Skin epidermis (tissue), 12 donors: ENCODE measurements at regions not wholly inside any gene's neighbourhood (a gene's known extent, or its start where the extent isn't known, plus 50 kb on each side); places are given as distances from the start of the nearest gene placed in this dataset.

Source experiments
- H3K27ac ChIP-seq, 21 experiments: fragments of 200-600 bp; sonication (generic) in 11 of 21; one replicate each; pipeline ENCODE4 v1.5.0; 2020; ENCODE audit warnings: mild to moderate bottlenecking in 3 of 21, inconsistent platforms in 2 of 21, moderate library complexity in 2 of 21
- H3K4me3 ChIP-seq, 7 experiments: fragments of 200-600 bp; sonication (generic) in 2 of 7; one replicate each; pipeline ENCODE4 v1.5.0; 2020; ENCODE audit warnings: inconsistent platforms in 2 of 7, mild to moderate bottlenecking in 2 of 7, moderate library complexity in 1 of 7

DNA sequence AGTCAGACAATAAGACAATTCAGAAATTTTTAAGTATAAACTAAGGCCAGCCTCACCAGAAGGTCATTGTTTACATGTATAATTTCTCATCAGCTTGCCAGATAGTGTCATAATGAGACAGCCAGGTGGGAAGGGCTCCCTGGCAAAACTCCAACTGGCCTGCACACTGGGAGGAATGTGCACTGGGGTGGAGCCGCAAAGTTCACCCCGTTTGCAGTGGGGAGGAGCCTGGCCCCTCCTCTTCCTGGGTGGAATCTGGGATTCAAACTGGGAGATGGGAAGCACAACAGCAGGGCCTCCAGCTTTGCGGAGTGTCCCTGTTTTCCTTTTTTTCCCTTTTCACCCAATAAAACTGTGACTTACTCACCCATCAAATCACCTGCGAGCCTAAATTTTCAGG lies 329.9 kb downstream of the SMARCA1 start:
- Histone ChIP-seq H3K27ac (no peak overlapping the region), H3K4me3 (no peak overlapping the region)

DNA sequence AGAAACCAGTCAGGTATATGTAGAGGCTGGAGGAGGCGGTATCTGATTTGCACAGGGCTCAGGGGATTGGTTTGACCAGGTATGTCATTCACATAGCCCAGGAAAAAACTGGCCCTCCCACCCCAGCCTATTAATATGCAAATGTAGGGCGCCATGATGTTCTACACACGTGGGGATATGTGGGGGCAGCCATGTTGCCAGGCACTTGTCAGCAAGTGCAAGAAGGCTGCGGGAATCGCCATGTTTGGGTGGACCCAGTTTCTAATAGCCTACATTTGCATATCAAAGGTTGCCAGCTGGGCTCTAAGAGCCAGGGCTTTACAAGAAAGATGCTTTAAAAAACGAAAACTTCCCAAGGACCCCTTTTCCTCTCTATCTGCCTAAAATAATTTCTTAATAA lies 335.1 kb downstream of the SMARCA1 start:
- no peak overlapping the region for H3K4me3 ChIP-seq
- no peak overlapping the region for H3K27ac ChIP-seq

DNA sequence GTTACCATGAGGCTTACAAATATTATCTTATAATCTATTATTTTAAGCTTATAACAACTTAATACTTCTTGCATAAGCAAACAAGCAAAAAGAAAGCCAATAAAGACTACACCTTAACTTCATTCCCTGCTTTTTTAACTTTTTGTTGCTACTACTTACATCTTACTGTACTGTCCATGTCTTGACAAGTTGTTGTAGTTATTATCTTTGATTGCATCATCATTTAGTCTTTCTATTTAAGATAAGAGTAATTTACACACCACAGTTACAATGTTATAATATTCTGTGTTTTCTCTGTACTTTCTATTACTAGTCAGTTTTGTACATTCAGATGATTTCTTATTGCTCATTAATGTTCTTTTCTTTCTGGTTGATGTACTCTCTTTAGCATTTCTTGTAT lies 346.6 kb downstream of the SMARCA1 start:
- Histone ChIP-seq H3K4me3 (no peak overlapping the region), H3K27ac (no peak overlapping the region)

DNA sequence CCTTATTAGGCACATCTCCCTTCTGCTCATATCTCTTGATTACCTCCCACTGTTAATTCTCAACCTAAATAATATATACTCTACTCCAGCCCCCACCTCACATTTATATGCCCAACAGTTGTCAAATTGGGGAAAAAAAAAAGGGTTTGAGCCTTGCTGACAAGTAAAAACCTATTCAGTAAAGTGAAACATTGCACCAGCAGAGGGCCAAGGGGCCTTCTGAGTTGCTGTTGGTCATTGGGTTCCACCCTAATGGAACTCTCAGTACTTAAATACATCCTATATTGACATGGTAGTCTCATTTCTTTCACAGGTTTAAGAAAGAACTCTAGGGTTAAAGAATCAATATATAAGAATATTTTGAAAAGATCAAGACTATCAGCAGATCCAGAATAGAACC lies 362.2 kb downstream of the SMARCA1 start:
- Histone ChIP-seq H3K27ac (no peak overlapping the region), H3K4me3 (no peak overlapping the region)

DNA sequence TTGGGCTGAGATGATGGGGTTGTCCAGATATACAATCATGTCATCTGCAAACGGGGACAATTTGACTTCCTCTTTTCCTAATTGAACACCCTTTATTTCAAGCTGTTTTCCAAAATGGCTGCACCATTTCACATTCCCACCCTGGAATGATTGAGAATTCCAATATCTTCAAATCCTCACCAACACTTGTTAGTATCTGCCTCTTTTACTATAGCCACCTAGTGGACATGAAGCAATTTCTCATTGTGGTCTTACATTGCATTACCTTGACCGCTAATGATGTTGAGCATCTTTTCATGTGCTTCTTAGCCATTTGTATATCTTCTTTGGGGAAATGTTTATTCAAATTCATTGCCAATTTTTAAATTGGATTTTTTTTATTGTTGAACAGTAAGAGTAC lies 364.8 kb downstream of the SMARCA1 start:
- Histone ChIP-seq H3K4me3 (no peak overlapping the region), H3K27ac (no peak overlapping the region)

DNA sequence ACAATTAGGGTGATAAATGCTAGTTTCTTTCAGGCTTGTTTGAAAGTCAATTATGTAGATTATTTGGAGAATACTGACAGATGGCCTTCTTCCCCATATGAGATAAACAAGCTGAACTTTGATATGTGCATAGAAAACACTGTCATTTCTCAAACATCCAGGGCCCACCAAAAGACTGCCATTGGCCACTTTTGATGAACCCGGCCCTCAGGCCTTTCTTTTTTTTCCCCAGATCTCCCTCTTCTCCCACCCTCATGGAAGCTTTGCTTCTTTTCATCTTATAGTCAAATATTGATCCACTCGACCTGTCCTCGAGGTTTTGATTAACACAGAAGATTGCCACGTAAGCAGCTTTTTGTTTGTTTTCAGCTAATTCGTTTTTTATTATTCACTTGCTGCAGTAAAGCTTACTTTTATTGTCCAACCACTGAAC lies 377.4 kb downstream of the SMARCA1 start:
- H3K4me3 ChIP-seq: no peak overlapping the region
- H3K27ac ChIP-seq: no peak overlapping the region

DNA sequence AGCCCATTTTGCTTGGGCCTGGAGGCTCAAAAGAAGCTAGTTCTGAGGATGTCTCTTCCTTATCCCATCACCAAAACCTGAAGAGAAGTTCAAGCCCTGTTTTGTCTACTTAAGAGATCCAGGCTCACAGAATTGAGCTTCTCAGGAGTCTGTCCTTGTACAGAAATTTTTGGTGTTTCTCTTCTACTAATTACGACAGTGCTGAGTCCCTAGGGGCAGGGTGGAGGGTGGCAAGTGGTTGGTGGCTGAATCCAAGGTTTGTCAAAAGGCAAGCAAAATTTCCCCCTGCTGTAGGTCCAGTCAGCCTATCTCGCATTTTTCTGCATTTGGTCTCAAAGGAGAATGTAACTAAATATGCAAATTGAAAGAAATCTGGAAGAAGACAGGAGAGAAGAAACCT lies 377.9 kb downstream of the SMARCA1 start:
- H3K4me3 ChIP-seq: no peak overlapping the region
- no peak overlapping the region for H3K27ac ChIP-seq

DNA sequence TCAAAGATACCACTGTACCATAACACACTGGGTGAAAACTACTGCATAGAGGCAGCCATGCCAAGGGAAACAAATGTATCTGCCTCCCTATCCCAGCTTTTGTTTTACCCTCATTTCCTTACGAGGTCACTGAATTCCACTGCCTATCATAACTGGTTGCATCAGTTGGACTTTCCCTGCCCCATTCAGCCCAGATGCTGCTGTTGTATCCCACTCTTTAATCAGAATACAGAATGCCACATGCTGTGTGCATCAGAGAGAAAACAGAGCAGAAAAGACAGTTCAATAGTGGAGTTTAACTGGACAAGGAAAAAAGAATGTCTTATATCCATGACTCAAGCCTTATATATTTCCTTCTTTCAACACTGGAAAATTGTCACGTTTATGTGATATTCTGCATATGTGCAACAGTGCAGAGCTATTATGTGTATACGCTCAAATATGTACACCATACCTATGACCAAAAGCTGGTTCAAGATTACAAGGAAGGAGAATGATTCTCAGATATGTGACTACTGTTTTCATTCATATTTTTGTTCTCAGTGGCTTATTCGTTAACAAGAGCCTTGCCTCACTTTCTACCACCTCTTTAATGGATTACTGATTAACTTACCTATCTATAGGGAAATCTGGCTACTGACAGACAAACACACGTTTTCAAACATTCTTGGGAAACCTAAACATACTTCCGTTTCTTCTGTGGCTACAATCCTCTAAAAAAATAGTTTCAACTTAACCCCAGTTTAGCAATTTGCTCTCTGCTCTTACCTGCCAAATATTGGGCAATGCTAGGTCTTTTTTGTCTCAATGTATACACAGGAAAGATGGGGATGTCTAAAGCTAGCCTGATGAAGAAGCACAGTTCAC lies 378.9 kb downstream of the SMARCA1 start:
- no peak overlapping the region for H3K27ac ChIP-seq
- no peak overlapping the region for H3K4me3 ChIP-seq

DNA sequence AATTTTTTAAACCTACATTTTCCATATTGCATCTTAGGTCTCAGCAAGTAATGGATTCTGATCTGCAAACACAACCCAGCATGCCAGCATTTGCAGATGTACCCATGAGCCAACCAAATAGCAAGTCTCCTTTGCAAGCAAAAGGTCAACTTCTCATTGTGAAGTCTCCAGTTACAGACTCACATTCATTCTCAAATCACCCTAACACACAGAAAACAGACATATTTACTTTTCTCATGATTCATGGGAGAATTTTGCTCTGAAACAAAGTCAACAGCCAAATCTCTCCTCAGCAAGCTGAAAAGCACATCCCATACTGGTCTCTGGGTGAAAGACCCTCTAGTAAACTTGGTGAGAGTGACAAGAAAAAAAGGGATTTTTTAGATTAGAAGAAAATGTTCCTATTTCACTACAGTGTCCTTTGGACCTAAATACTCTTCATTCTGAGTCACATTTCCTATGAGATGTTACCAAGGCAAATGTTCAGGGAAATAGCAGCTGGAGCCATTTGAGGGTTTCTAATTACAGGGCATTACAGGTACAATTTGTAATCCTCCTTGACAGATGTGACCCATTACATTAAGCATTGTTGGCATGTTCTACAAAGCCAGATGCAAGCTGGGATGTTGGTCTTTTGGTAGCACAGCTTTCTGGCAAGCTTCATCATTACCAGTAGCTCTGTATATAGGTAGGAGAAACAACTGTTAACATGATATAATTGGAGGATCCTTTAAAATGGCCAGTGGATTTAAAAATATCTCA lies 383.3 kb downstream of the SMARCA1 start:
- Histone ChIP-seq H3K27ac (no peak overlapping the region), H3K4me3 (no peak overlapping the region)

DNA sequence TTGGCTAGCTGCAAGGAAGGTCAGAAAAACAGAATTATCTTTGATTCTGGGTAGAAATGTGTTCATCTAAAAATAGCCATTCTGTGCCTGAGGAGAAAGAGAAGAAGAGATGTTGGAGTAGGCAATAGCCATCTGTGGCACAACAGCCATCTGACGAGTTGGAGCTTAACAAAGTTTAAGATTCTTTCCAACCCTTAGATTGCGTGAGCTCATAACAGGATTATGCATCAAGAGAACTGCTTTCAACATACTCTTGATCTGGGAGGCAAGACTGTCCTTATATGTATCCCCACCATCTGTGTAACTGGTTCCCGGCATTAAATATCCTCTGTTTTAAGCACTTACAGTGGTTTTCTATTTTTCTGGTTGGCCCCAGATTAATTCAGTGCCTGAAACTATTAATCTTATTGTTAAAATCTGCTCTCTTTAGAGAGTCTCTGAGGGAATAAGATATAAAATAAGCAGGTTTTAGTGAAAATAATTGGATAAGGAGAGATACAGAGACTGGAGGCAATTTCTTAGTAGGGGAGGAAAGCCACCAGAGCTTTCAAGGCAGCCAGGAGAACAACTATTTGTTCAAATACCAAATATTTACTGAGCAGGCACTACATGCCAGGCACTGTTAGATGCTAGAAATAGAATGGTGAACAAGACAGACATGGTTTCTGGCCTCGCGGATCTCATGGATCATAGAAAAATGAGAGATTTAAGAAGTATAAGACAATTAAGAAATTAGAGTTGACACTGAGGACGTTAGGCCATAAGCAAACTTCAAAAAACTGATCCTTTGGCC lies 398.0 kb downstream of the SMARCA1 start:
- Histone ChIP-seq H3K27ac (no peak overlapping the region), H3K4me3 (no peak overlapping the region)

DNA sequence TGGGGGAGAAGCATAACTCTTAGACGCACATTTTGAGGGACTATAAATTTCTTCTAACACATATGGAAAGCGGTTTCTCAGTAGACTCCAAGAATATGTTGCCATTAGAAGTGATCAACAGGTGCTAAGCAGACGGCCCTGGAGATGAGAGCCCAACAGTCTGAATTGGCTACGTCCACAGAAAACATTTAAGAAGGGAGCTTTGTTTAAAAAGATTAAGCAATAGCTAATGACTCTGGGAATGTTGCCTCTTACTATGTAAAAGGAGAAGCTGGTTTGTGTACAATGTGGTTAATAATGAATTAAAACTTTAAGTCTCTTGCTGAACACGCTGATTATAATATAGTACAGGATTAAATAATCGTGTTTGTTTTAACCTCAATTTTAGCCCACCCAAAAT lies 399.5 kb downstream of the SMARCA1 start:
- Histone ChIP-seq H3K27ac (no peak overlapping the region), H3K4me3 (no peak overlapping the region)

DNA sequence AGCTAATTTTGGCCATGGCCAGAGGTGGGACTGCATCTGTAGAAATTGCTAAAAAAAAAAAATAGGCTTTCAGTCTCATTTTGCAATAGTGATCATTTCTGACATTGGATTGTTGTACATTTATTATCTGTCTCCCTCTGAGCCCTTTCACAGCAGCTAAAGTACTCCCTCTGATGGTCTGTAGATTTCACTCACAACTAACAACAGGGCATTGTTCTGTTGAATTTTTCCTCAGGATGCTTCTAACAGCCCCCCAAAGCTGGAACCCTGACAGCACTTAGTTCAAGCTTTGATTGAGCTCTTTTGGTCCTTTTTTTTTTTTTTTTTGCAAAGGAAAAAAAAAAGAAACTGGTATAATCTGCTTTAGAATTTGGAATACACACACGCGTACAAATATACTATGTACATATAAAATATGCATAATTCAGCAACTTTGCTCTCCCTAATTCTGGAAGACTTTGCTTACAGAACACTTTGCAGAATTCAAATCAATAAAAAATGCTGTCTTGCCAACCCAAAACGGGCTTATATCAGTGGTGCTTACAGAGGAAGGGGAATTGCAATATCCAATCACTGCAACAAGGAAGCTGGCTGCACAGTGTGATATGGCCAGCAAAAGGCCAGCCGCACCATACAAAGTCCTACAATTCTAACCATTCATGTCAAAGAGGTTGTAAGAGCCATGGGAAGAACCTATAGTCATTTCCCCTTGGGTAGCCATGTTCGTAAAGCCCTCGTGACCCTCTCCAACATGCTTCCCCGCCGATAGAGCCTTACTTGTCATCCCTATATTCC lies 406.4 kb downstream of the SMARCA1 start:
- Histone ChIP-seq H3K4me3 (no peak overlapping the region), H3K27ac (no peak overlapping the region)

DNA sequence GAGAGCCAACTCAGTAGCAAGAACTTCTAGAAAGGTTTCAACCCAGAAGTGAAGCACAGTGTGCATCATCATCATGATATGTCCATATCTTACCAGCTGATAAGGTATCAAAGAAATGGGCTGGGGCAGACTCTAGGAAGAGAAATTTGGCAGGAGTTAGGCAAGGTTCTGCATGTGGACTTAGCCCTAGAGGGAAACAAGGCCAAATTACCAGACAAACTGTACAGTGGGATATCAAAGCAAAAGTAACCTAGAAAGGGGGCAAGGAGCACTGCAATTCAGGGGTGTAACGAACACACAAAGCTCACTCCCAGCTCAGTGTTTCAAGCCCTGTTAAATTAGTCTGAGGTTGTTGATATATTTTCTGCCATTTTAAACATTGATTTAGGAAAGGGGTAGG lies 407.4 kb downstream of the SMARCA1 start:
- Histone ChIP-seq H3K27ac (no peak overlapping the region), H3K4me3 (no peak overlapping the region)

DNA sequence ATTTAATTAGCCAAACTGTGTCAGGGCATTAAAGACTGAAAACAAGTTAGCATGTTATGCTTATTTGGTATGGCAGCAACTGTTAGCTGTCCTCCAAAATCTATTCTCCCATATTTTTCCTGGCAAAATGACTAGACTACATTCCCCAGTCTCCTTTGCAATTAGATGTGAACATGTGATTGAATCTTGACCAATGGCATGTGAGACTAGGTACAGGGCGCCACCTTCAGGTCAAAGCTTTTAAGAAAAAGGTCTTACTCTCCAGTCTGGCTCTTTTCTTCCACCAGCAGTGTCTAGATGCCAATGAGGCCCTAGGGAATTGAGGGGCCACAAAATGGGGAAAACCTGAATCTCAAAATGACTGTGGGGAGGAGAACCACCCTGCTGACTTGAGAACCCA lies 408.2 kb downstream of the SMARCA1 start:
- no peak overlapping the region for H3K4me3 ChIP-seq

DNA sequence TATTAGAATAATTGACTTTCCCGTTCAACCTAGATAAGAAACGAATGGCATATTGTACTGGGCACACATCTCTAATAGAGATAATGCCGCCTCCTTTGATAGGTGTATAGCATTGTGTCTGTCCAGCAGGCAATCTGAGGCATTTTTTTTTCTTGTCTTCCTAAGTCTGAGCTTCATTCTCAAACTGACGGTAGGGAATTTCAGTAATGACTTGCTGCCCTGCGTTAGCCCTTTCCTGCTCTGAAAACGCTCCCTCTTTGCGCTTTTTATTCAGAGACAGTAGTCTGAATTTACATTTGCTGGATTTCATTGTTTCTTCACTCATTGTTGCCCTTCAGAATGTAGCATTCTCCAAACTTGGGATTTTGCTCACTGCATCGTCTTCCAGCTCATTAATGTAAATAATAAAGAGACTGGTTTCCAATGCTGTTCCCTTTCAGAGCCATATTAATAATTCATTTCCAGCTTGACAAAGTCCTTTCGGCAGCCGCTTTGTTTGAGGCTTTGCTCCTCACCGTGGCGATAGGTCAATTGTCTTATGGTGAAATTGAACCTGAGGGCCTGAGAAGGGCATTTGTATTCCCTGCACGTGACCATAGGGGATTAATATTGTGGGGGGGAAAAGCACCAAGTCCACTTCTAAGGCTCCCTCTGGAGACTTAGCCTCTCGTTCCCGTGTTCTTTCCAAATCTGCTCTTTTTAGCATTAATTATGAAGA lies 412.1 kb downstream of the SMARCA1 start:
- Histone ChIP-seq H3K4me3 (no peak overlapping the region), H3K27ac (no peak overlapping the region)

More for the DNA sequence above, 408.2 kb downstream of the SMARCA1 start:
- H3K27ac ChIP-seq: no peak overlapping the region

DNA sequence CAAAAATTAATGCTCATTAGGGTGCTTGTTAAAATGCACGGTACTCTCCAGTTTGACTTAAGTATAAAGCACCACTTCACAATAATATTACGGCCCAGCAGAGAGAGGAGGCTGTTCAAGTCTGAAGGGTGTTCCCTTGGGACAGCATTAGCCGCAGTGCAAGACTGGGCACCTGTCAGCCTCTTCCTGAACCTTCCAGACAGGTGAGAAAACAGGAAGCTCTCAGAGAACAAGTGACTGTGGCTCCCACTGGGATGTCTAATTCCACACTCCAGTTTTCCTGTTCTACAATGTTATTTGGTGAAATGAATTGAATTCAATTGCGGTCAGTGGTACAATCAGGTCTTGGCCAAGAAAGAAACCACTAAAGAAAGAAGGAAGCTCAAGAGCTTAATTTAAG lies 414.4 kb downstream of the SMARCA1 start:
- H3K4me3 ChIP-seq: no peak overlapping the region
- H3K27ac ChIP-seq: no peak overlapping the region

DNA sequence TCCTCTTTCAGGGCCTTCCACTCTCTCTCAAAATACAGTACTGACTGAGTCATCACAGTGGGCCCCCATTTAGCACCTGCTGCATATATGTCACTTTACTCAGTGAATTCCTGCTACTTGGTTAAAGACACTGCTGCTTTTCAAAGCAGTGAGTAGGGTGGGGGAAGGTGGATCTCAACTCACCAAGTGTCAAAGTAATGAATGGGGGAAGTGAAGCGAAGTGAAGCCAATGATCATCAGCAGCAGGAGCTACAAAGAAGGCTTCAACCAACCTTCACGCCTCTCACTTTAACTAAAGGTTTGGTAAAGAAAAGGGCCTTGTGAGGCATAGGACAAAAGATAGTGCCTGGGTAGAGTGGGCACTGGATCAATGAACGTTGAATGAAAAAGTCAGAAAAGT lies 424.1 kb downstream of the SMARCA1 start:
- Histone ChIP-seq H3K27ac (no peak overlapping the region), H3K4me3 (no peak overlapping the region)

DNA sequence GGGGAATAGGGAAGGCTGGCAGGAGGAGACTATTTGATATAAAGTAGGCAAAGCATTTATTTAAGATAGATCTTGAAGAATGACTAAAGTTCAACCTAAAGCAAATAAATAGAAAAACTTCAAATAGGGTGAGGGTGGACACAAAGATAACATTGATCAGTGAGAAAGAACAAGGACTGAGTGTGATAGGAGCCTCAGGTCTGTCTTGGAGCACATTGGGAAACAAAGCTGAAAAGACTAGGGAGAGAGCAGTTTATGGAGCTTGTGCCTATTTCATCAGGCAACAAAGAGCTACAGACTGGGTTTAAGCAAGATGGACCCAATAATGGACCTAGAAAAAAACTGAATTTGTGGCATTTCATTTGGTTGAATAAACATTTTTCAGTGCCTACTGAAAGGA lies 425.6 kb downstream of the SMARCA1 start:
- no peak overlapping the region for H3K27ac ChIP-seq
- no peak overlapping the region for H3K4me3 ChIP-seq

DNA sequence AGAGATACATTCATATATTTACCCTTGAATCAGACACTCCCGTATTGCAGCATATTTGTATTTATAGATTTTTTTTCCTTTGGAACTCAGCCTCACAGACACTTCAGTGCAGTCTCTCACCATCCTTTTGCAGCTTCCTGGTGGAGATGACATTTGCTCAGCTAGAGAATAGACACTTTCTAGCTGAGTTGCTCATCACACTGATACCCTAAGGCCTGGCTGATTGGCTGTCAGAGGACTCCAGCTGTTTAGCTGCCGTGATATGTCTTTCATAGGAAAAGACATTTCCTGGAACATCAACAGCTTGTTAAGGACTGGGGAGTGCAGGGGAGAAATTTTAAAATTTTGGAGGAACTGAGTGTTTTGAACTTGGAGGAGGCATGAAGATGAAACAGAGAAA lies 429.6 kb downstream of the SMARCA1 start:
- no peak overlapping the region for H3K4me3 ChIP-seq

More for the DNA sequence above, 429.6 kb downstream of the SMARCA1 start:
- H3K27ac ChIP-seq: no peak overlapping the region
